ENCODE measurements at regions not wholly inside any gene's neighbourhood (a gene's known extent, or its start where the extent isn't known, plus 50 kb on each side); places are given as distances from the start of the nearest gene placed in this dataset.

DNA sequence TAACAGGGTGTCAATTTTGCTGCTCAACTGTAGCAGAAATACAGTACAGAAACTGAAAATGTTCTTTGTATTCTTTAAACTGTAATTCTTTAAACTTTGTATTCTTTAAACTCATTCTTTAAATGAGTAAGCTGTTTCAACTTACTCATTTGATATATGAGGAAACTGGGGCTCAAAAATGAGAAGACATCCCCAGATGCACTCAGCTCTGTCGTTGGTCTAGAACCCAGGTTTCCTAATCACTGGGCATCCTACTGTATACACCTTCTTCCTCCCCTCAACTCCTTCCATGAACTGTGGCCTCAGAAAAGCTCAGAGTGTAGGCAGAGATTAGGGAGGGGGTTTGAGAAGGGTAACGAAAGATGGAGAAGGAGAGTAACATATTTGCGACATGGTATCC is 136.5 kb upstream of the MAST4 start:
- TF ChIP-seq, protein P1, sequence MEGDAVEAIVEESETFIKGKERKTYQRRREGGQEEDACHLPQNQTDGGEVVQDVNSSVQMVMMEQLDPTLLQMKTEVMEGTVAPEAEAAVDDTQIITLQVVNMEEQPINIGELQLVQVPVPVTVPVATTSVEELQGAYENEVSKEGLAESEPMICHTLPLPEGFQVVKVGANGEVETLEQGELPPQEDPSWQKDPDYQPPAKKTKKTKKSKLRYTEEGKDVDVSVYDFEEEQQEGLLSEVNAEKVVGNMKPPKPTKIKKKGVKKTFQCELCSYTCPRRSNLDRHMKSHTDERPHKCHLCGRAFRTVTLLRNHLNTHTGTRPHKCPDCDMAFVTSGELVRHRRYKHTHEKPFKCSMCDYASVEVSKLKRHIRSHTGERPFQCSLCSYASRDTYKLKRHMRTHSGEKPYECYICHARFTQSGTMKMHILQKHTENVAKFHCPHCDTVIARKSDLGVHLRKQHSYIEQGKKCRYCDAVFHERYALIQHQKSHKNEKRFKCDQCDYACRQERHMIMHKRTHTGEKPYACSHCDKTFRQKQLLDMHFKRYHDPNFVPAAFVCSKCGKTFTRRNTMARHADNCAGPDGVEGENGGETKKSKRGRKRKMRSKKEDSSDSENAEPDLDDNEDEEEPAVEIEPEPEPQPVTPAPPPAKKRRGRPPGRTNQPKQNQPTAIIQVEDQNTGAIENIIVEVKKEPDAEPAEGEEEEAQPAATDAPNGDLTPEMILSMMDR (conservative IDR thresholded peaks at IDR 0.05) = no peak
- no peak for TF ChIP-seq EZH2 (IDR thresholded peaks at IDR 0.05; ENCODE audit: low read depth)

Data from PC-9 (cell line).